NCI-H2081 (cell line): ENCODE measurements at regions not wholly inside any gene's neighbourhood (a gene's known extent, or its start where the extent isn't known, plus 50 kb on each side); places are given as distances from the start of the nearest gene placed in this dataset.

Experiments
- DNase-seq, 2 experiments: peaks; one replicate each; lab custom pipeline; 2025; lab: John Stamatoyannopoulos, UW

GRCh38 chr5:159536166-159536565 lies 205.9 kb upstream of the IL12B start:
- DNase-seq, result no peak

GRCh38 chr5:159536646-159537045 lies 206.4 kb upstream of the IL12B start:
- no peak for DNase-seq

- DNase-seq, result no peak
Observed at GRCh38 chr5:159539678-159540077, 209.4 kb upstream of the IL12B start.

GRCh38 chr5:159543326-159543725 lies 213.0 kb upstream of the IL12B start:
- no peak for DNase-seq

DNA sequence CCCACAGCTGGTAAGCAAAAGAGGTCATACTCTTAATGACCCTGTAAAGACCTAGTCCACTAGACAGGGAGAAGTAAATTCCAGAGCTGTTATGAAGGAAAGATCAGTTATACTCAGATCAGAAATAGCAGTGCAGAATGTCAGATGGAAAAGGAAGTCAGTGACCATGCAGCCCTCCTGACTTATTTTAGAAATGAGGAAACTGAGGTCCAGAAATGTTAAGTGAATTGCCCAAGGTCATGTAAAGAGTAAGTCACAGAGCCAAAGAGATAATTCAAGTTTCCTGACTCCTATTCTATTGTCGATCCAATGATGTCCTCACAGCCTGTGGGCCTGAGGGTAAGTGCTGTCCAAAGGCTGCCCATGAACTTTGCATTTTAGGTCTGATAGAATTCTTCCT lies 214.9 kb upstream of the IL12B start:
- DNase-seq, result no peak

- peak in 1 of 2 experiments; percentile 7 for DNase-seq
Observed at GRCh38 chr5:159547466-159548195, 217.3 kb upstream of the IL12B start.

GRCh38 chr5:159548517-159548916 lies 218.2 kb upstream of the IL12B start:
- peak in 1 of 2 experiments; percentile 34 for DNase-seq

GRCh38 chr5:159549046-159549445 lies 218.8 kb upstream of the IL12B start:
- no peak for DNase-seq

DNA sequence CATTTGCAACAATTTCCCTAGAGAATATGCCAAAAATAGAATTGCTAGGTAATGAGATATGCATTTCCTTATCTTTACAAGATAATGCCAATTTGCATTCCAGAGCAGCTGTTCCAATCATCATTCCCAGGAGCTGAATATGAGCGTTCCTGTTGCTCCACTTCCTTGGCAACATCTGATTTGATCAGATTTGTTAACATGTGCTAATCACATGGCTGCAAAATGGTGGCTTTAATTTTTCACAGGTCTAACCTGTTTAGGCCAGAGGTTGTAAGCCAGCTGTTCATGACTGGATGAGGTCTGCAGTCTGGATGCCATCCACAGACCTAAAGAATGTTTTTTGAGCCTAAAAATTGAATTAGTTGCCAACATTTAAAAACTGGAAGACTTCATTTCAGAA lies 220.7 kb upstream of the IL12B start:
- DNase-seq, result no peak

DNA sequence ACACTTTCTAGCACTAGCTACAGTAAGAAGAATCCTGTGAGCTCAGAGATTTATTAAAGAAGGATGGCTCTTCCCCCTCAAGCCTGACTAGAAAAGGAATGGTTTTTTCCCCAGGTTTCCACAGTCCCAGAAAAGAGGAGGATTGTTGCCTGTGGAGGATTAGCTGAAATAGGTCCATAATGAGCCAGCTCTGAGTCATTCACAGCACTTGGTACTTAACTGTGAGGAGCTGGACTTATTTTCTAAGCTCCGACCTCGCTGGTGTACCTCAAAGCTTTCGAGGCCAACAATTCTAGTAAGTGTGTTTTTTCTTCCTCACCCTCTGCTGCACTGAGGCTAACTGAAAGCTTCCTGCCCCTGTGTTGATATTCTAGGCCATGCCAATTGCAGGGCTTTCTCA lies 222.5 kb upstream of the IL12B start:
- DNase-seq, result no peak

DNA sequence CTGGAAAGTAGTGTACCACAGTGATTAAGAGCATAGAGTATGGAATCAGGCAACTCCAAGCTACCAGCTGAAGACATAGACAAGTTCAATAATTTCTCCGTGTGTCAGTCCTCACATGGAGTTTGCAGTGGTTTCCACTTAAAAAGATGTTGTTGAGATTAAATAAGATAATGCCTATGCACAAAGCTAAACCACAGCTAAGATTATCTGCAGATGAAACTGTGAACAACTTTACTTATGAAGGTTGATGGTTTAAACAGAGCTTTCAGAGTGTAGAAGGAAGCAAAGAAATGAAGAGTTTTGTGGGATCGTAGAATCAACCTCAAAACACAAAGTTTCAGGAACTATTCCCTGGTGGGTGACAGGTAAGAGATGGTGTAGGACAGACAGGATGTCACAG lies 223.5 kb upstream of the IL12B start:
- no peak for DNase-seq

- no peak for DNase-seq
Observed at GRCh38 chr5:159555084-159555483, 224.8 kb upstream of the IL12B start.

- DNase-seq, result no peak
Observed at GRCh38 chr5:159559337-159559736, 229.1 kb upstream of the IL12B start.

DNA sequence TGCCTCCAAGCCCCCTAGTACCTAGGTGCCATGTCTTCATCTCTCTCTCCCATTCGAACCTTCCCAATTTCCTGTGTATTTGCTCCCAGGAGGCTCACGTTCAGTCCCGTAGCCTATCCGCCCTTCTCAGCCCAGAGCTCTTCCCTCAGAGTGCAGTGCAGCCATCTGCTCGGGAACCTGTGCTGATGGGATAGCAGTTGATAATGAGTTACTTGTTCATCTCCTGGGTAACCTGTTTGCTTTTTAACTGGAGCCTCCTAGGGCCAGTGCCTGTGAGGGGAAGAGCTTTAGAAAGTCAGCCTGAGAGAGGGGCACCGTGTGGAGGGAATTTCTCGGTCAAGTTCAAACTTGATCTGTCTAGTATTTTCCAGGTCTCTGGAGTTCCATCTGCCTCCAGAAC lies 229.8 kb upstream of the IL12B start:
- no peak for DNase-seq

DNA sequence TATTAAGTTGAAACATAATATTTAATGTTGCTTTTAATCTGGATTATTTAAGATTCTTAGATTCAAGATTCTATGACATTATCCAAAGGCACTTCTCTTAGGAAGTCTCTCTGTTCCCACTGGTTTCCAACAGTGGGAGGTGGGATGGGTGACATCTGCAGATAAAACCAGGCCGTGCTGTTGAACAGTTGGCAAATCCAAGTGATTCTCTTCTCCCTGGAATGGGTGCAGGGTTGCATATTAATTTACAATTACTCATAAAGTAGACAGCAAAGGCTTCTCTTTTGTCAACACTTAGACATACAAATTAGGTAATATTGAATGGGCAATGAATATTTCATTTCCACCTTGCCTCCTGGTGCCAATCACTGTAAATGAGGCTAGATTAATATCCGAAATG lies 233.7 kb upstream of the IL12B start:
- DNase-seq, result no peak

GRCh38 chr5:159566832-159567231 lies 236.5 kb upstream of the IL12B start:
- DNase-seq, result no peak

DNA sequence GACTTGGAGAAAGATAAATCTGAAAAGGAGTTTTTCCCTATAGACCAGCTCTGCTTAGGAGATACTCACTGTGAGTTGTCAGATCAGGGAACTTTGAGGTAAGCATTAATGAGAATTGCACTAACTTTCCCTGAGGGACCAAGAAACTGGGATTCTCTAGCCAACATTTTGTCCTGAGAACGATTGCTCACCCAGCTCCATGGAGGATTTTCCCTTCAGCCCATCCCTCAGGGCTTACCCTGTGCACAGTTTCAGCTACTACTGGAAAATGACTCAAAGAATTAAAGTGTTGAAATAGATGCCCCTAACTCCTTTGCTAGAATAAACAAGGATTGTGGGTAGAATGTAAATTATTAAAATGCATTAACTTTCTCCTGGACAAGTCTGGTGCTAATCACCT lies 237.2 kb upstream of the IL12B start:
- DNase-seq, result no peak

DNA sequence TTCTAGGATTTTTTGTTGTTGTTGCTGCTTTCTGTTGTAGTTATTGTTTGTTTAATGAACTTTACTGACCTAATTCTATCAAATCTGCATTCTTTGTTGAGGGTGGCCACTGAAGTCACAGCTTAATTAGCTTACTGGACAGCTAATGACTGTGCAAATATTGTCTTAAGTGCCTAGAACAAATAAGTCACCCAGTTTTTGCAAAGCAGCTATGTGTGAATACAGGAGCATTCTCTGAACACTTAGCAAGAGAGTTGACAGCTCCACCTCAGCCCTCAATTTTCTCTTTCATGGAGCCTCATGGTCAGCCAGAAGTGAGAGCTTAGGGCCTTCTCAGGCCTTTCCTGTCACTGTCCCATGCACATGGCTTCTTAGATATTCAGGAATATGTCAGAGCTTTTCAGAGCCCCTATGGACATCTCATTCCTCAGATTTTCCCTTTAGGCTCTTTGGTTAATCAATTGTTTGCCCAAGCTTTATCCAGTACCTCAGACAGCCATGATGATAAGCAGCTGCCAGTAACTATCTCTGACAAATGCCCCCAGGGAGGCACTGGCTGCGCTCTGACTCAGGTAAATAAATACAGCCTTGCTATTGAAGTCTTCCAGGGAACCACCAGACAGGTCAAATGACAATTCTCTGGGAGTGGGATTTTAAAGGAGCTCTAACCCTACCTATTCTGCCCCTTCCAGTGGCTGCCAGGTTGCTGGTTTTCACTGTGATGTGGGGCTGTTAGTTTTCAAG lies 241.4 kb upstream of the IL12B start:
- DNase-seq, result peak; percentile 17 to 61

DNA sequence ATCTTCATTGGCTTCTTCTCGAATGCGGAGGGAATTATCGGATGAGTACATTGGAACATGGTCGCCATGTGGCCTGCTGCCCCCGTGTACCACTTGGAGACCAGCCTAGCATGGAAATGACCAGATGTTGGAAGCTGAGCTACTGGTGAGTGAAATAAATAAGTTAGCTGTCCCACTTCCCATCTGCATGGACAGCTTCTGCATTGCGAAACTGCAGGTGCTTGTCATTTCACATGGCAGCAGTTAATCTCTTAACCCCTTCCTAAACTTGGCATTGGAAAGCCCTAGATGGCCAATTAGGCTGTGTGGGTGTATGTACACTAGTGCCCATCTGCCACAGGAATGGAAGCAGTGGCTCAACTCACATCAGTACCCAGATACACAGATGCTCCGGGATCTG lies 246.6 kb upstream of the IL12B start:
- DNase-seq, result no peak

GRCh38 chr5:159581502-159582249 lies 251.4 kb upstream of the IL12B start:
- peak; percentile 21 to 77 for DNase-seq

- no peak for DNase-seq
Observed at GRCh38 chr5:159582756-159583541, 252.7 kb upstream of the IL12B start.

DNA sequence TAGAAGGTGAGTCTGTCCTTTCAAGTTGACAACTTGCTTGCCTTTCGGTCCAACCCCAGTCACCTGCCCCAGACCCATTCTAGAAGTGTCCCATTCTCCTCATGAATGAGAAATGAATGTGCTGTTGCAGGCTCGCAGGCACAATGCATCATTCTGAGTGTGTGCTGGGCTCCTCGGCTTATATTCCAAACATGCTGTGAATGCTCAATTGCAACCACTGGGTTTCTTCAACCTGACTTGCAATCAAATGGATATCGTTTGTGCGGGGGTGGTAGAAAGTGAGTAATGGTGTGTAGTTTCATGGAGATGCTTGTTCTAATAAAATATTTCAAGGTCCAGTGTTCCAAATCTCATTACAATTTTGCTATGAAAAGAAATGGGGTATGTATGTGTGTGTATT lies 256.6 kb upstream of the IL12B start:
- no peak for DNase-seq
